ENCODE measurements at regions not wholly inside any gene's neighbourhood (a gene's known extent, or its start where the extent isn't known, plus 50 kb on each side); places are given as distances from the start of the nearest gene placed in this dataset.

GRCh38 chr6:122118945-122119506, 280.4 kb upstream of the HSF2 start:
- no peak for TF ChIP-seq EP300 (conservative IDR thresholded peaks at IDR 0.05; ENCODE audit: poor library complexity, severe bottlenecking)
- TF ChIP-seq, protein P1, sequence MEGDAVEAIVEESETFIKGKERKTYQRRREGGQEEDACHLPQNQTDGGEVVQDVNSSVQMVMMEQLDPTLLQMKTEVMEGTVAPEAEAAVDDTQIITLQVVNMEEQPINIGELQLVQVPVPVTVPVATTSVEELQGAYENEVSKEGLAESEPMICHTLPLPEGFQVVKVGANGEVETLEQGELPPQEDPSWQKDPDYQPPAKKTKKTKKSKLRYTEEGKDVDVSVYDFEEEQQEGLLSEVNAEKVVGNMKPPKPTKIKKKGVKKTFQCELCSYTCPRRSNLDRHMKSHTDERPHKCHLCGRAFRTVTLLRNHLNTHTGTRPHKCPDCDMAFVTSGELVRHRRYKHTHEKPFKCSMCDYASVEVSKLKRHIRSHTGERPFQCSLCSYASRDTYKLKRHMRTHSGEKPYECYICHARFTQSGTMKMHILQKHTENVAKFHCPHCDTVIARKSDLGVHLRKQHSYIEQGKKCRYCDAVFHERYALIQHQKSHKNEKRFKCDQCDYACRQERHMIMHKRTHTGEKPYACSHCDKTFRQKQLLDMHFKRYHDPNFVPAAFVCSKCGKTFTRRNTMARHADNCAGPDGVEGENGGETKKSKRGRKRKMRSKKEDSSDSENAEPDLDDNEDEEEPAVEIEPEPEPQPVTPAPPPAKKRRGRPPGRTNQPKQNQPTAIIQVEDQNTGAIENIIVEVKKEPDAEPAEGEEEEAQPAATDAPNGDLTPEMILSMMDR (IDR thresholded peaks at IDR 0.05; ENCODE audit: poor library complexity, severe bottlenecking), result no peak
- TF ChIP-seq REST (IDR thresholded peaks at IDR 0.05; ENCODE audit: borderline replicate concordance), result no peak
- TF ChIP-seq RAD21 (conservative IDR thresholded peaks at IDR 0.05), result no peak
